Mucosa of stomach (tissue), 1 donor: ENCODE measurements at regions not wholly inside any gene's neighbourhood (a gene's known extent, or its start where the extent isn't known, plus 50 kb on each side); places are given as distances from the start of the nearest gene placed in this dataset.

Source experiments
- H3K27me3 ChIP-seq: one replicate; pipeline ENCODE4 v1.7.0; 2013; ENCODE audit warnings: mild to moderate bottlenecking, low read length; ENCODE audit not compliant: control insufficient read depth, insufficient read depth
- H3K36me3 ChIP-seq: one replicate; pipeline ENCODE4 v1.7.0; 2013; ENCODE audit warnings: low read length; ENCODE audit not compliant: control insufficient read depth, insufficient read depth
- H3K4me1 ChIP-seq: one replicate; pipeline ENCODE4 v1.7.0; 2013; ENCODE audit warnings: mild to moderate bottlenecking, low read length; ENCODE audit not compliant: control insufficient read depth, insufficient read depth
- H3K4me3 ChIP-seq: one replicate; pipeline ENCODE4 v1.7.0; 2013; ENCODE audit warnings: low read length
- H3K9ac ChIP-seq: one replicate; pipeline ENCODE4 v1.7.0; 2013; ENCODE audit warnings: mild to moderate bottlenecking, low read length, moderate library complexity
- H3K9me3 ChIP-seq: one replicate; pipeline ENCODE4 v1.7.0; 2013; ENCODE audit warnings: mild to moderate bottlenecking, low read length, moderate library complexity; ENCODE audit not compliant: control insufficient read depth
- donor health status: Pancreatic carcinoma.

- Histone ChIP-seq H3K9ac (no peak overlapping the region), H3K4me1 (peaks cover 3% of the 10 kb centered on the region), H3K9me3 (no peaks in the 10 kb centered on the region), H3K36me3 (no peaks in the 10 kb centered on the region), H3K27me3 (no peaks in the 10 kb centered on the region), H3K4me3 (no peak overlapping the region)
Measured at GRCh38 chr6:139438775-139439174, 64.3 kb upstream of the CITED2 start.

GRCh38 chr6:139436957-139437348, 62.5 kb upstream of the CITED2 start:
- Histone ChIP-seq H3K9ac (no peak overlapping the region), H3K4me1 (peaks cover 11% of the 10 kb centered on the region), H3K27me3 (no peaks in the 10 kb centered on the region)

GRCh38 chr6:139436200-139436956, 61.9 kb upstream of the CITED2 start:
- no peak overlapping the region for H3K9ac ChIP-seq
- H3K36me3 ChIP-seq = no peaks in the 10 kb centered on the region
- no peaks in the 10 kb centered on the region for H3K27me3 ChIP-seq
- peaks cover 11% of the 10 kb centered on the region for H3K4me1 ChIP-seq
- H3K9me3 ChIP-seq = no peaks in the 10 kb centered on the region
- no peak overlapping the region for H3K4me3 ChIP-seq

More at GRCh38 chr6:139436957-139437348, 62.5 kb upstream of the CITED2 start:
- no peaks in the 10 kb centered on the region for H3K36me3 ChIP-seq
- H3K4me3 ChIP-seq = no peak overlapping the region
- H3K9me3 ChIP-seq = no peaks in the 10 kb centered on the region

- no peak overlapping the region for H3K9ac ChIP-seq
- H3K36me3 ChIP-seq = no peaks in the 10 kb centered on the region
- H3K4me1 ChIP-seq = peaks cover 11% of the 10 kb centered on the region
- H3K27me3 ChIP-seq = no peaks in the 10 kb centered on the region
- no peak overlapping the region for H3K4me3 ChIP-seq
- H3K9me3 ChIP-seq = no peaks in the 10 kb centered on the region
Measured at GRCh38 chr6:139433631-139434419, 59.4 kb upstream of the CITED2 start.

- no peak overlapping the region for H3K9ac ChIP-seq
- H3K4me1 ChIP-seq = peaks cover 11% of the 10 kb centered on the region
- no peaks in the 10 kb centered on the region for H3K27me3 ChIP-seq
- H3K9me3 ChIP-seq = no peaks in the 10 kb centered on the region
- no peak overlapping the region for H3K4me3 ChIP-seq
- no peaks in the 10 kb centered on the region for H3K36me3 ChIP-seq
Measured at GRCh38 chr6:139431602-139431956, 57.1 kb upstream of the CITED2 start.

- Histone ChIP-seq H3K9me3 (no peaks in the 10 kb centered on the region), H3K36me3 (no peaks in the 10 kb centered on the region), H3K4me1 (peaks cover 11% of the 10 kb centered on the region), H3K4me3 (no peak overlapping the region), H3K9ac (no peak overlapping the region), H3K27me3 (no peaks in the 10 kb centered on the region)
Measured at GRCh38 chr6:139430899-139431601, 56.6 kb upstream of the CITED2 start.

GRCh38 chr6:139429580-139430145, 55.2 kb upstream of the CITED2 start:
- no peaks in the 10 kb centered on the region for H3K9me3 ChIP-seq
- no peaks in the 10 kb centered on the region for H3K27me3 ChIP-seq
- peaks cover 11% of the 10 kb centered on the region for H3K4me1 ChIP-seq
- no peaks in the 10 kb centered on the region for H3K36me3 ChIP-seq
- no peak overlapping the region for H3K9ac ChIP-seq
- no peak overlapping the region for H3K4me3 ChIP-seq

- no peaks in the 10 kb centered on the region for H3K27me3 ChIP-seq
- H3K4me1 ChIP-seq = no peaks in the 10 kb centered on the region
- H3K9ac ChIP-seq = no peak overlapping the region
- no peaks in the 10 kb centered on the region for H3K9me3 ChIP-seq
- H3K36me3 ChIP-seq = no peaks in the 10 kb centered on the region
- H3K4me3 ChIP-seq = no peak overlapping the region
Measured at GRCh38 chr6:139427199-139427598, 52.8 kb upstream of the CITED2 start.

- no peaks in the 10 kb centered on the region for H3K4me1 ChIP-seq
- no peaks in the 10 kb centered on the region for H3K36me3 ChIP-seq
- H3K9ac ChIP-seq = no peak overlapping the region
- no peaks in the 10 kb centered on the region for H3K9me3 ChIP-seq
- H3K27me3 ChIP-seq = no peaks in the 10 kb centered on the region
- no peak overlapping the region for H3K4me3 ChIP-seq
Measured at GRCh38 chr6:139426795-139427194, 52.3 kb upstream of the CITED2 start.

GRCh38 chr6:139425780-139426179, 51.3 kb upstream of the CITED2 start:
- Histone ChIP-seq H3K9ac (no peak overlapping the region), H3K4me1 (no peaks in the 10 kb centered on the region), H3K4me3 (no peak overlapping the region), H3K36me3 (no peaks in the 10 kb centered on the region), H3K27me3 (no peaks in the 10 kb centered on the region), H3K9me3 (no peaks in the 10 kb centered on the region)

- no peak overlapping the region for H3K4me3 ChIP-seq
- no peaks in the 10 kb centered on the region for H3K4me1 ChIP-seq
- H3K9ac ChIP-seq = no peak overlapping the region
- no peaks in the 10 kb centered on the region for H3K27me3 ChIP-seq
- H3K9me3 ChIP-seq = no peaks in the 10 kb centered on the region
- H3K36me3 ChIP-seq = no peaks in the 10 kb centered on the region
Measured at GRCh38 chr6:139423971-139424667, 49.7 kb upstream of the CITED2 start.
